ENCODE measurements at regions not wholly inside any gene's neighbourhood (a gene's known extent, or its start where the extent isn't known, plus 50 kb on each side); places are given as distances from the start of the nearest gene placed in this dataset.

DNA sequence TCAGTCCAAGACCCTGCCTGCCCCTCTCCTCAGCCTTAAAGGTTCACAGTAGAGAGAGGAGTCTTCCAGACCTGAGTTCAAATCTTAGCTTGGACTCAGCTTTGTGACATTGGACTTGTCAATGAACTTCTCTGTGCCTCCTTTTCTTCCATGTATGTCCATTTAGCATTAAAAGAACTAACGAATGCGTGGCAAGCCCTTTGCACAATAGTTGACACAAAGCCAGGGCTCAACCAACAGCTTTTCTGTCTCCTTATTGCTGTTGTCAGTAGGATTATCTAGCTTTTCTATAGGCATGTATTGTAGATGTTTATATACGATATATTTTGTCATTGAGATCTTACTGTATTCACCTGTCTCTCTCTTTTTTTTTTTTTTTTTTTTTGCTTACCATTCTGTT lies 450.8 kb downstream of the PTPRU start:
- ATAC-seq: no peak
- 65 to 66% methylated on average over 3 of the region's 3 CpGs for whole genome bisulfite sequencing, 2 donors (ENCODE audit: low coverage in 1 of 2)
- Histone ChIP-seq H3K9me3 (no peaks in the 10 kb centered on the region), H3K4me3 (no peak overlapping the region), H3K27ac (no peak overlapping the region), H3K36me3 (no peaks in the 10 kb centered on the region), H3K4me1 (peaks cover 0 to 22% (median 4%) of the 10 kb centered on the region in 3 donors), H3K27me3 (peaks cover 73% of the 10 kb centered on the region)
- TF ChIP-seq, protein P1, sequence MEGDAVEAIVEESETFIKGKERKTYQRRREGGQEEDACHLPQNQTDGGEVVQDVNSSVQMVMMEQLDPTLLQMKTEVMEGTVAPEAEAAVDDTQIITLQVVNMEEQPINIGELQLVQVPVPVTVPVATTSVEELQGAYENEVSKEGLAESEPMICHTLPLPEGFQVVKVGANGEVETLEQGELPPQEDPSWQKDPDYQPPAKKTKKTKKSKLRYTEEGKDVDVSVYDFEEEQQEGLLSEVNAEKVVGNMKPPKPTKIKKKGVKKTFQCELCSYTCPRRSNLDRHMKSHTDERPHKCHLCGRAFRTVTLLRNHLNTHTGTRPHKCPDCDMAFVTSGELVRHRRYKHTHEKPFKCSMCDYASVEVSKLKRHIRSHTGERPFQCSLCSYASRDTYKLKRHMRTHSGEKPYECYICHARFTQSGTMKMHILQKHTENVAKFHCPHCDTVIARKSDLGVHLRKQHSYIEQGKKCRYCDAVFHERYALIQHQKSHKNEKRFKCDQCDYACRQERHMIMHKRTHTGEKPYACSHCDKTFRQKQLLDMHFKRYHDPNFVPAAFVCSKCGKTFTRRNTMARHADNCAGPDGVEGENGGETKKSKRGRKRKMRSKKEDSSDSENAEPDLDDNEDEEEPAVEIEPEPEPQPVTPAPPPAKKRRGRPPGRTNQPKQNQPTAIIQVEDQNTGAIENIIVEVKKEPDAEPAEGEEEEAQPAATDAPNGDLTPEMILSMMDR (IDR thresholded peaks at IDR 0.05): no peak
- TF ChIP-seq EP300 (IDR thresholded peaks at IDR 0.05) (no peak), POLR2AphosphoS5 (IDR thresholded peaks at IDR 0.05) (no peak), POLR2A (IDR thresholded peaks at IDR 0.05) (no peak)

DNA sequence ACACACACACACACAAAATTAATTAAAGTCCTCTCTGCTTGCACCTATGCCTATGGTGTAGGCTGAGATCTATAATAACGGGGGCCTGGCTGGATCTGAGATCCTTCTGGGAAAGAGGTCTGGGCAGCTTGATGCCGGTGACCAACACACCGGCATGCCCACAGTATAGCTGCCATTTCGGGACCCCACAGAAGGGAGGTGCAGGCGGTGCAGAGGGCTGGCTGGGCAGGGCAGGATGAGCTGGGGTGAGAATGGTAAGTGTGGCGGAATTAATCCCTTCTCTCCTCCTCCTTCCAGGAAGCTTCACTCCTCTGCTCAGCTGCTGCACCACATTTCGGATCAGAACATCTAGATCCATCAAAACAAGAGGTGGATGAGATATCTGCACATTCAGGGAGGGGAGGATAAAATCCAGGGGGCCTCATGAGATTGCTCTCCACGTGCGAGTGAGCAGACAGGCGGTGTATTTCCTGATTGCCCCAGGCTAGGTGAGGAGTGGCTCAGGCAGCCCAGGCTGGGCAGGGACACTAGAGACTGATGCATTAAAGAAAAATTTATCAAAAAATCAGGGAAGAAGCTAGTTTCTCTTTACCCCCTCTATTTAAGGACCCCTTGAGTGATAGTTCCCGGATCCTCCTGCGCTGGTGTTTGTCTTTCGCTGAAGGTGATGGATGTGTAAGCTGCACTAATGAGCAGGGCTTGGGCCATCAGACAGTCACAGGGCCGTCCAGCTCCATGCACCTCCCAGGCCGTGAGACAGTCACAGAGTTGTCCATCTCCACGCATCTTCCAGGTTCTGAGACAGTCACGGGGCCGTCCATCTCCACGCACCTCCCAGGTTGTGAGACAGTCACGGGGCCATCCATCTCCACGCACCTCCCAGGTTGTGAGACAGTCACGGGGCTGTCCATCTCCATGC lies 449.9 kb downstream of the PTPRU start:
- TF ChIP-seq, protein P1 (IDR thresholded peaks at IDR 0.05): no peak
- no peak for TF ChIP-seq POLR2AphosphoS5 (IDR thresholded peaks at IDR 0.05)
- TF ChIP-seq EP300 (IDR thresholded peaks at IDR 0.05): no peak
- no peak for TF ChIP-seq POLR2A (IDR thresholded peaks at IDR 0.05)
- Histone ChIP-seq H3K4me1 (peaks cover 0 to 23% (median 4%) of the 10 kb centered on the region in 3 donors), H3K27me3 (peaks cover 73% of the 10 kb centered on the region), H3K9me3 (no peaks in the 10 kb centered on the region), H3K36me3 (no peaks in the 10 kb centered on the region), H3K27ac (no peak overlapping the region), H3K4me3 (no peak overlapping the region)
- WGBS, 2 donors (ENCODE audit: low coverage in 1 of 2): 49 to 52% methylated on average over 8 to 10 of the region's 22 CpGs
- ATAC-seq: no peak

DNA sequence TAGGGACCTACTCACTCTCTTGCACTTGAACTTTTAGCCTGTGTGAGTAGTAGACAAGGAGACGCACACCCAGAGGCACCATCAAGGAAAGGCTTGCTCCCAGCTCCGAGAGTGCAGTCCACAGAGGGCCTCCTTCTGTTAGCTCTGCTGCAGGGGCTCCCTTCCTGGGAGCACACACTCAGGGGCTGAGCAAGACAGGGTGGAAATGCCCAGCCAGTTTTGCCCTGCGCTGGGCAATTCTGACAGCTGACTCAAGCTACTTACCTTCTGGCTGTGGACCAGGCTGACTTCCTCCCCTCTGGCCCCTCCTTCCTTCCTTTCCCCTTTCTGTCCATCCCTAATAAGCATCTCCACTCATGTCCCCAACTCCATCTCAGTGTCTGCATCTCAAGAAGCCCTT lies 449.1 kb downstream of the PTPRU start:
- H3K27ac ChIP-seq: no peak overlapping the region
- TF ChIP-seq EP300 (IDR thresholded peaks at IDR 0.05): no peak
- TF ChIP-seq POLR2A (IDR thresholded peaks at IDR 0.05): no peak
- no peak for TF ChIP-seq POLR2AphosphoS5 (IDR thresholded peaks at IDR 0.05)
- TF ChIP-seq, protein P1 (IDR thresholded peaks at IDR 0.05): no peak
- no peaks in the 10 kb centered on the region for H3K9me3 ChIP-seq
- no peak for ATAC-seq
- 67% methylated on average over 1 of the region's 3 CpGs; no CpG with 5 or more reads in 1 of the 2 donors for WGBS, 2 donors (ENCODE audit: low coverage in 1 of 2)
- no peaks in the 10 kb centered on the region for H3K36me3 ChIP-seq
- H3K4me1 ChIP-seq: peaks cover 0 to 23% (median 4%) of the 10 kb centered on the region in 3 donors
- H3K4me3 ChIP-seq: no peak overlapping the region
- peaks cover 71% of the 10 kb centered on the region for H3K27me3 ChIP-seq

DNA sequence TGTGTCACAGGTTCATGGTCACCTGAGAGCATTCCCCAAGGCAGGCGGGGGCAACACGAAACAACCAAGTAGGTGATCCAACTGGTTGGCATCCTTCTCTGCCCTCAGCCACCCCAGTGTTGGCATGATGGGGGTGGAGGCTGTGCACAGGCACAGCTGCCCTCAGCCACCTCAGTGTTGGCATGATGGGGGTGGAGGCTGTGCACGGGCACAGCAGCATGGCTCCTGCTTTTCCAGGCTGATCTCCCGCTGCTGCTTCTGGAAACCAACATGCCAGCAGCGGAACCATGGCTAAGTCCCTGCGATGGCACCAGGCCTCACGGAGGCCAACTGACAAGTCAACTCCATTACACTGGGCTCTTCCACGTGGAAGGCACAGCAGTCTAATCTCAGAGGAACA lies 447.8 kb downstream of the PTPRU start:
- no peaks in the 10 kb centered on the region for H3K36me3 ChIP-seq
- WGBS, 2 donors (ENCODE audit: low coverage in 1 of 2): 83% methylated on average over 7 of the region's 8 CpGs; no CpG with 5 or more reads in 1 of the 2 donors
- no peaks in the 10 kb centered on the region for H3K9me3 ChIP-seq
- H3K4me1 ChIP-seq: peaks cover 0 to 23% (median 4%) of the 10 kb centered on the region in 3 donors
- H3K4me3 ChIP-seq: no peak overlapping the region
- no peak overlapping the region for H3K27ac ChIP-seq
- H3K27me3 ChIP-seq: peaks cover 71% of the 10 kb centered on the region
- no peak for ATAC-seq
- no peak for TF ChIP-seq POLR2AphosphoS5 (IDR thresholded peaks at IDR 0.05)
- no peak for TF ChIP-seq EP300 (IDR thresholded peaks at IDR 0.05)
- TF ChIP-seq, protein P1 (IDR thresholded peaks at IDR 0.05): no peak
- no peak for TF ChIP-seq POLR2A (IDR thresholded peaks at IDR 0.05)

DNA sequence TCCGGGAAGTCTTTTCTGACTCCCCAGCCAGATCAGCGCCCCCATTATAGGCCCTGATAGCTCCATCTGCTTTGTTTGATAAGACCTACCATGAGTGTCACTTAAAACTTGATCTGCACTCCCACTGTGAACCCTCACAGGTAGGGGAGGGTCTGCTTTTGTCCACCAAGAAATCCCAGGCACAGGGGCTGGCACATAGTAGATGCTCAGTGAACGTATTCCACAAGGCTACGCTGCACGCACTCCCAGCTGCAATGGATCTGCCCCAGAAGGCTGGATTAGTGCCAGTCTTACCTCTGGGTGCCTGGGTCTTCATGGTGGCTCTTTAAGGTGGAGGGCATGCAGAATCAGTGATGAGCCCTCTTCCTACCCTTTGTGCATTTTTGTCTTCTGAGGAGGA lies 447.1 kb downstream of the PTPRU start:
- H3K4me3 ChIP-seq: no peak overlapping the region
- TF ChIP-seq, protein P1 (IDR thresholded peaks at IDR 0.05): no peak
- H3K36me3 ChIP-seq: no peaks in the 10 kb centered on the region
- peaks cover 66% of the 10 kb centered on the region for H3K27me3 ChIP-seq
- no peaks in the 10 kb centered on the region for H3K9me3 ChIP-seq
- H3K4me1 ChIP-seq: peaks cover 0 to 20% (median 4%) of the 10 kb centered on the region in 3 donors
- no peak overlapping the region for H3K27ac ChIP-seq
- ATAC-seq: no peak
- 17 to 88% methylated on average over 1 to 4 of the region's 5 CpGs for WGBS, 2 donors (ENCODE audit: low coverage in 1 of 2)
